HCT116 (cell line): ENCODE measurements at regions not wholly inside any gene's neighbourhood (a gene's known extent, or its start where the extent isn't known, plus 50 kb on each side); places are given as distances from the start of the nearest gene placed in this dataset.

ENCODE experiments used
- ATAC-seq: fragments of 200-7000 bp; cut with Tn5 transposase; 2 replicates; pipeline ENCODE4 v1.9.1; 2020; ENCODE audit warnings: mild to moderate bottlenecking, moderate library complexity
- BruUV-seq: library from RNA; stranded (reverse); fragments of 400-500 nt; replicated peaks from 2 replicates; lab custom pipeline; 2021; lab: Mats Ljungman, UMichigan
- CTCF ChIA-PET: fragments of 300-600 bp; sonication (Branson Sonifier 250); formaldehyde crosslinking; loops from one replicate; lab custom pipeline; 2021; ENCODE audit warnings: antibody characterized with exemption; lab: Charles Lee
- POLR2A ChIA-PET: fragments of 300-600, 350-600 bp; sonication (Branson Sonifier 250); formaldehyde crosslinking; loops from one replicate; lab custom pipeline; 2021; ENCODE audit warnings: antibody characterized with exemption; lab: Charles Lee
- RAD21 ChIA-PET, 2 experiments: fragments of 300-600 bp; sonication (Branson Sonifier 250); formaldehyde crosslinking; loops; one replicate each; lab custom pipeline; 2023; ENCODE audit warnings: low total read pairs in 2 of 2; ENCODE audit not compliant: uncharacterized antibody in 2 of 2, unreplicated experiment in 2 of 2, low non-redundant PET in 1 of 2; lab: Charles Lee
- DNase-seq: peaks from one replicate; pipeline ENCODE4 v3.0.0-alpha.2; 2010; ENCODE audit warnings: low read depth, low spot score
- H2AFZ ChIP-seq: fragments of 200-600 bp; shearing (Covaris generic), sonication (generic); 2 replicates; pipeline ENCODE4 v1.6.1; 2017; ENCODE audit warnings: low read depth, mixed run types, mixed read lengths, antibody characterized with exemption, low read length; ENCODE audit not compliant: poor library complexity, severe bottlenecking
- H3K27ac ChIP-seq: 2 replicates; pipeline ENCODE4 v1.5.1; 2012; ENCODE audit warnings: low read depth, low read length
- H3K27me3 ChIP-seq: fragments of 200-600 bp; sonication (generic); 2 replicates; pipeline ENCODE4 v1.6.1; 2016; ENCODE audit warnings: mixed run types, low read length, mixed read lengths; ENCODE audit not compliant: insufficient read depth
- H3K36me3 ChIP-seq, 2 experiments: fragments of 200-500 bp in 1 of 2; fragments of 200-600 bp in 1 of 2; sonication (Bioruptor generic) in 1 of 2; sonication (generic) in 1 of 2; 2 replicates each; pipeline versions ENCODE4 v1.5.1 to v1.6.1; 2014 to 2016; ENCODE audit warnings: low read length in 2 of 2, inconsistent platforms in 1 of 2, mixed read lengths in 1 of 2, mixed run types in 1 of 2; ENCODE audit not compliant: insufficient read depth in 2 of 2, control insufficient read depth in 1 of 2
- H3K4me1 ChIP-seq, 2 experiments: fragments of 200-600 bp in 1 of 2; sonication (generic) in 1 of 2; 2 replicates each; pipeline versions ENCODE4 v1.5.1 to v1.6.1; 2012 to 2017; ENCODE audit warnings: low read length in 2 of 2, inconsistent platforms in 1 of 2, mild to moderate bottlenecking in 1 of 2, mixed read lengths in 1 of 2, mixed run types in 1 of 2, moderate library complexity in 1 of 2; ENCODE audit not compliant: insufficient read depth in 2 of 2, control insufficient read depth in 1 of 2
- H3K4me2 ChIP-seq: fragments of 200-600 bp; sonication (generic); 2 replicates; pipeline ENCODE4 v1.6.1; 2017; ENCODE audit warnings: mixed run types, low read length, mixed read lengths
- H3K4me3 ChIP-seq, 2 experiments: fragments of 200-600 bp in 1 of 2; sonication (generic) in 1 of 2; replicated peaks in 1 of 2; 2 replicates each; pipeline ENCODE4 v1.5.1; 2011 to 2016; ENCODE audit warnings: low read length in 2 of 2, control low read depth in 1 of 2, low read depth in 1 of 2, mild to moderate bottlenecking in 1 of 2, mixed read lengths in 1 of 2, mixed run types in 1 of 2
- H3K79me2 ChIP-seq: fragments of 200-600 bp; sonication (generic); 2 replicates; pipeline ENCODE4 v1.6.1; 2017; ENCODE audit warnings: mild to moderate bottlenecking, mixed run types, low read length, moderate library complexity, mixed read lengths; ENCODE audit not compliant: insufficient read depth
- H3K9ac ChIP-seq: fragments of 200-600 bp; sonication (generic); 2 replicates; pipeline ENCODE4 v1.6.1; 2016; ENCODE audit warnings: low read length, mixed read lengths
- H3K9me2 ChIP-seq: fragments of 200-600 bp; sonication (generic), shearing (Covaris generic); 2 replicates; pipeline ENCODE4 v1.6.1; 2017; ENCODE audit warnings: mixed run types, mild to moderate bottlenecking, moderate library complexity; ENCODE audit not compliant: insufficient read depth
- H3K9me3 ChIP-seq, 2 experiments: fragments of 200-500 bp in 1 of 2; fragments of 200-600 bp in 1 of 2; sonication (Bioruptor generic) in 1 of 2; sonication (generic) in 1 of 2; 2 replicates each; pipeline ENCODE4 v1.6.1; 2014 to 2017; ENCODE audit warnings: low read length in 2 of 2, mixed read lengths in 2 of 2, inconsistent platforms in 1 of 2, low read depth in 1 of 2, mild to moderate bottlenecking in 1 of 2, mixed run types in 1 of 2, moderate library complexity in 1 of 2; ENCODE audit not compliant: control insufficient read depth in 1 of 2, insufficient read depth in 1 of 2
- H4K20me1 ChIP-seq: fragments of 200-600 bp; sonication (generic), shearing (Covaris generic); 2 replicates; pipeline ENCODE4 v1.6.1; 2017; ENCODE audit warnings: mixed run types, mild to moderate bottlenecking, moderate library complexity; ENCODE audit not compliant: insufficient read depth
- CBX3 ChIP-seq: IDR thresholded peaks from 2 replicates; pipeline ENCODE4 v1.6.1; 2012; ENCODE audit warnings: low read depth
- CEBPB ChIP-seq: IDR thresholded peaks from 2 replicates; pipeline ENCODE4 v1.6.1; 2012; ENCODE audit warnings: low read depth
- EZH2 ChIP-seq: fragments of 200-600 bp; sonication (generic); IDR thresholded peaks from 2 replicates; pipeline ENCODE4 v1.6.1; 2017; ENCODE audit warnings: antibody characterized with exemption, mixed run types
- RAD21 ChIP-seq: IDR thresholded peaks from 2 replicates; pipeline ENCODE4 v1.6.1; 2012; ENCODE audit warnings: low read depth, mild to moderate bottlenecking
- SRF ChIP-seq: IDR thresholded peaks from 2 replicates; pipeline ENCODE4 v1.6.1; 2012; ENCODE audit warnings: low read depth
- YY1 ChIP-seq: IDR thresholded peaks from 2 replicates; pipeline ENCODE4 v1.6.1; 2011; ENCODE audit warnings: low read length, low read depth, moderate library complexity, mild to moderate bottlenecking; ENCODE audit not compliant: insufficient replicate concordance; ENCODE audit errors: extremely low read depth
- ZFX ChIP-seq: fragments of 450-650 bp; IDR thresholded peaks from 2 replicates; pipeline ENCODE4 v1.6.1; 2017
- ZNF274 ChIP-seq: fragments of 200-500 bp; sonication (Bioruptor generic); IDR thresholded peaks from 2 replicates; pipeline ENCODE4 v1.6.1; 2014; ENCODE audit warnings: mild to moderate bottlenecking, low read depth, low read length, inconsistent platforms
- intact Hi-C: fragments of 100-400 bp; cut with micrococcal nuclease; formaldehyde crosslinking; loops from 2 replicates; pipeline ENCODE4 v1.10.0; 2022
- TF ChIP-seq, protein P1 (sequence below), 3 experiments: fragments of 200-600 bp in 1 of 3; sonication (generic) in 1 of 3; IDR thresholded peaks in 2 of 3; conservative IDR thresholded peaks in 1 of 3; 2 replicates each; pipeline ENCODE4 v1.5.1; 2012 to 2017; ENCODE audit warnings: low read depth in 2 of 3, low read length in 2 of 3, antibody characterized with exemption in 1 of 3, borderline replicate concordance in 1 of 3, control low read depth in 1 of 3, mild to moderate bottlenecking in 1 of 3, mixed read lengths in 1 of 3, mixed run types in 1 of 3, moderate library complexity in 1 of 3; ENCODE audit not compliant: insufficient read depth in 1 of 3
- TF ChIP-seq, protein P2 (sequence below): IDR thresholded peaks from 2 replicates; pipeline ENCODE4 v1.6.1; 2011; ENCODE audit warnings: mild to moderate bottlenecking, low read length, moderate library complexity; ENCODE audit not compliant: insufficient replicate concordance; ENCODE audit errors: extremely low read depth
- TF ChIP-seq, protein P3 (sequence below): IDR thresholded peaks from 2 replicates; pipeline ENCODE4 v1.6.1; 2012
- TF ChIP-seq, protein P4 (sequence below): IDR thresholded peaks from 2 replicates; pipeline ENCODE4 v1.6.1; 2012

DNA sequence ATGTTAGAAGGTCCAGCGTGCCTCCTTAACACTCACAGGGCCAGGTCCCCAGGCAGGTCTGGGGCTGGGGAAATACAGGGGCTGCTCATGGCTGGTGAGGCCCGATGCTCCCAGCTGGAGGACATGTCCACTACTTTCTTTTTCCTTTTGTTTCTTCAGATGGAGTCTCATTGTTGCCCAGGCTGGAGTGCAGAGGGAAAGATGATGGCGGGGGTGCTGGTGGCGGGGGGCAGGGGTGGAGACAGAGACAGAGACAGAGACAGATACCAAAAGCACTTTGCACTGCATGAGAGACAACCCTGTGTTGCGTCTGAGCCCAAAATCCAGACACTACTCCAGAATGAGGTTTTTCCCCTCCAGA is 211.0 kb downstream of the SH3BP4 start:
- Histone ChIP-seq H4K20me1 (no peaks in the 10 kb centered on the region), H3K79me2 (no peaks in the 10 kb centered on the region), H3K4me2 (no peak overlapping the region), H3K9me3 (no peaks in the 10 kb centered on the region), H3K36me3 (no peaks in the 10 kb centered on the region), H2AFZ (no peak overlapping the region), H3K27me3 (0 out of 2 replicates have a peak, but pooled peaks cover 4% of the 10 kb centered on the region), H3K9me2 (no peaks in the 10 kb centered on the region), H3K9ac (no peak overlapping the region), H3K27ac (no peak overlapping the region), H3K4me3 (no peak overlapping the region), H3K4me1 (no peaks in the 10 kb centered on the region)
- ChIA-PET RAD21 (no interaction called here), CTCF (no interaction called here), POLR2A (no interaction called here)
- DNase-seq (no peak), ATAC-seq (no peak)
- TF ChIP-seq, protein P1, sequence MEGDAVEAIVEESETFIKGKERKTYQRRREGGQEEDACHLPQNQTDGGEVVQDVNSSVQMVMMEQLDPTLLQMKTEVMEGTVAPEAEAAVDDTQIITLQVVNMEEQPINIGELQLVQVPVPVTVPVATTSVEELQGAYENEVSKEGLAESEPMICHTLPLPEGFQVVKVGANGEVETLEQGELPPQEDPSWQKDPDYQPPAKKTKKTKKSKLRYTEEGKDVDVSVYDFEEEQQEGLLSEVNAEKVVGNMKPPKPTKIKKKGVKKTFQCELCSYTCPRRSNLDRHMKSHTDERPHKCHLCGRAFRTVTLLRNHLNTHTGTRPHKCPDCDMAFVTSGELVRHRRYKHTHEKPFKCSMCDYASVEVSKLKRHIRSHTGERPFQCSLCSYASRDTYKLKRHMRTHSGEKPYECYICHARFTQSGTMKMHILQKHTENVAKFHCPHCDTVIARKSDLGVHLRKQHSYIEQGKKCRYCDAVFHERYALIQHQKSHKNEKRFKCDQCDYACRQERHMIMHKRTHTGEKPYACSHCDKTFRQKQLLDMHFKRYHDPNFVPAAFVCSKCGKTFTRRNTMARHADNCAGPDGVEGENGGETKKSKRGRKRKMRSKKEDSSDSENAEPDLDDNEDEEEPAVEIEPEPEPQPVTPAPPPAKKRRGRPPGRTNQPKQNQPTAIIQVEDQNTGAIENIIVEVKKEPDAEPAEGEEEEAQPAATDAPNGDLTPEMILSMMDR (IDR thresholded peaks at IDR 0.05 in 2 of 3, conservative IDR thresholded peaks at IDR 0.05 in 1 of 3; ENCODE audit: borderline replicate concordance in 1 of 3, insufficient read depth in 1 of 3, low read depth in 2 of 3, low read length in 2 of 3) = no peak
- TF ChIP-seq CEBPB (no peak), EZH2 (no peak), ZFX (no peak), RAD21 (no peak), ZNF274 (no peak), CBX3 (no peak), SRF (no peak), YY1 (no peak)
- TF ChIP-seq, protein P2, sequence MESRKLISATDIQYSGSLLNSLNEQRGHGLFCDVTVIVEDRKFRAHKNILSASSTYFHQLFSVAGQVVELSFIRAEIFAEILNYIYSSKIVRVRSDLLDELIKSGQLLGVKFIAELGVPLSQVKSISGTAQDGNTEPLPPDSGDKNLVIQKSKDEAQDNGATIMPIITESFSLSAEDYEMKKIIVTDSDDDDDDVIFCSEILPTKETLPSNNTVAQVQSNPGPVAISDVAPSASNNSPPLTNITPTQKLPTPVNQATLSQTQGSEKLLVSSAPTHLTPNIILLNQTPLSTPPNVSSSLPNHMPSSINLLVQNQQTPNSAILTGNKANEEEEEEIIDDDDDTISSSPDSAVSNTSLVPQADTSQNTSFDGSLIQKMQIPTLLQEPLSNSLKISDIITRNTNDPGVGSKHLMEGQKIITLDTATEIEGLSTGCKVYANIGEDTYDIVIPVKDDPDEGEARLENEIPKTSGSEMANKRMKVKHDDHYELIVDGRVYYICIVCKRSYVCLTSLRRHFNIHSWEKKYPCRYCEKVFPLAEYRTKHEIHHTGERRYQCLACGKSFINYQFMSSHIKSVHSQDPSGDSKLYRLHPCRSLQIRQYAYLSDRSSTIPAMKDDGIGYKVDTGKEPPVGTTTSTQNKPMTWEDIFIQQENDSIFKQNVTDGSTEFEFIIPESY = no peak
- TF ChIP-seq, protein P3, sequence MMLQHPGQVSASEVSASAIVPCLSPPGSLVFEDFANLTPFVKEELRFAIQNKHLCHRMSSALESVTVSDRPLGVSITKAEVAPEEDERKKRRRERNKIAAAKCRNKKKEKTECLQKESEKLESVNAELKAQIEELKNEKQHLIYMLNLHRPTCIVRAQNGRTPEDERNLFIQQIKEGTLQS = no peak
- TF ChIP-seq, protein P4, sequence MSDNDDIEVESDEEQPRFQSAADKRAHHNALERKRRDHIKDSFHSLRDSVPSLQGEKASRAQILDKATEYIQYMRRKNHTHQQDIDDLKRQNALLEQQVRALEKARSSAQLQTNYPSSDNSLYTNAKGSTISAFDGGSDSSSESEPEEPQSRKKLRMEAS = no peak
- intact Hi-C loops = no loop called here
- BruUV-seq = no TSS peak
